HEK293 (cell line): ENCODE measurements at regions not wholly inside any gene's neighbourhood (a gene's known extent, or its start where the extent isn't known, plus 50 kb on each side); places are given as distances from the start of the nearest gene placed in this dataset.

Source experiments
- CTCF ChIA-PET: fragments of 350-600 bp; formaldehyde crosslinking; extraction: SDS; loops from one replicate; lab custom pipeline; 2021; ENCODE audit warnings: antibody characterized with exemption; lab: Yijun Ruan, JAX
- POLR2A ChIA-PET: fragments of 300-600 bp; formaldehyde crosslinking; extraction: SDS; loops from one replicate; lab custom pipeline; 2020; ENCODE audit warnings: antibody characterized with exemption, inconsistent platforms; lab: Yijun Ruan, JAX
- H3K27ac ChIP-seq: fragments of 200-500 bp; sonication (Bioruptor generic); 2 replicates; pipeline ENCODE4 v1.5.1; 2014; ENCODE audit warnings: low read depth, low read length, control low read depth, inconsistent platforms; ENCODE audit errors: extremely low read depth
- H3K36me3 ChIP-seq, 2 experiments: fragments of 200-500 bp in 1 of 2; sonication (Bioruptor generic) in 1 of 2; 1 replicate in 1 of 2; 2 replicates in 1 of 2; pipeline ENCODE4 v1.5.1; 2014 to 2017; ENCODE audit warnings: inconsistent platforms in 2 of 2, low read length in 2 of 2; ENCODE audit not compliant: control insufficient read depth in 2 of 2, insufficient read depth in 1 of 2
- H3K4me1 ChIP-seq: fragments of 200-500 bp; sonication (Bioruptor generic); 2 replicates; pipeline ENCODE4 v1.5.1; 2014; ENCODE audit warnings: mild to moderate bottlenecking, low read length, inconsistent platforms; ENCODE audit not compliant: control insufficient read depth, insufficient read depth
- H3K4me3 ChIP-seq: 2 replicates; pipeline ENCODE4 v1.5.1; 2011; ENCODE audit warnings: low read depth, mild to moderate bottlenecking, control low read depth, low read length, moderate library complexity
- H3K9me3 ChIP-seq: fragments of 200-500 bp; sonication (Bioruptor generic); 2 replicates; pipeline ENCODE4 v1.5.1; 2014; ENCODE audit warnings: low read depth, low read length, inconsistent platforms; ENCODE audit not compliant: control insufficient read depth, insufficient read depth
- PRDM2 ChIP-seq: fragments of 450-650 bp; formaldehyde crosslinking; IDR thresholded peaks from 2 replicates; pipeline ENCODE4 v1.5.1; 2016; ENCODE audit warnings: missing biosample characterization, missing genetic modification characterization, borderline replicate concordance
- ZBTB1 ChIP-seq: fragments of 450-650 bp; formaldehyde crosslinking; IDR thresholded peaks from 2 replicates; pipeline ENCODE4 v1.5.1; 2016; ENCODE audit warnings: missing biosample characterization, missing genetic modification characterization
- ZBTB11 ChIP-seq: fragments of 450-650 bp; formaldehyde crosslinking; conservative IDR thresholded peaks from 2 replicates; pipeline ENCODE4 v1.5.1; 2016; ENCODE audit warnings: low read depth, missing biosample characterization, missing genetic modification characterization
- ZNF121 ChIP-seq: fragments of 450-650 bp; formaldehyde crosslinking; IDR thresholded peaks from 2 replicates; pipeline ENCODE4 v1.5.1; 2016; ENCODE audit warnings: missing biosample characterization, missing genetic modification characterization
- ZNF148 ChIP-seq: fragments of 450-650 bp; formaldehyde crosslinking; IDR thresholded peaks from 2 replicates; pipeline ENCODE4 v1.5.0; 2017; ENCODE audit warnings: missing biosample characterization, missing genetic modification characterization, borderline replicate concordance
- ZNF24 ChIP-seq: fragments of 450-650 bp; formaldehyde crosslinking; IDR thresholded peaks from 2 replicates; pipeline ENCODE4 v1.5.1; 2016; ENCODE audit warnings: missing biosample characterization, missing genetic modification characterization
- ZNF302 ChIP-seq: fragments of 450-650 bp; formaldehyde crosslinking; IDR thresholded peaks from 2 replicates; pipeline ENCODE4 v1.5.1; 2016; ENCODE audit warnings: missing biosample characterization, missing genetic modification characterization, low read depth
- ZNF354C ChIP-seq: fragments of 450-650 bp; formaldehyde crosslinking; IDR thresholded peaks from 2 replicates; pipeline ENCODE4 v1.5.1; 2016; ENCODE audit warnings: missing biosample characterization, missing genetic modification characterization, low read depth, borderline replicate concordance
- ZNF404 ChIP-seq: fragments of 450-650 bp; formaldehyde crosslinking; IDR thresholded peaks from 2 replicates; pipeline ENCODE4 v1.5.1; 2017; ENCODE audit warnings: missing biosample characterization, missing genetic modification characterization
- ZNF416 ChIP-seq: fragments of 450-650 bp; formaldehyde crosslinking; IDR thresholded peaks from 2 replicates; pipeline ENCODE4 v1.5.1; 2016; ENCODE audit warnings: missing biosample characterization, missing genetic modification characterization
- ZNF518A ChIP-seq: fragments of 450-650 bp; formaldehyde crosslinking; conservative IDR thresholded peaks from 2 replicates; pipeline ENCODE4 v1.5.1; 2016; ENCODE audit warnings: low read depth, missing biosample characterization, missing genetic modification characterization
- ZNF529 ChIP-seq: fragments of 450-650 bp; formaldehyde crosslinking; IDR thresholded peaks from 2 replicates; pipeline ENCODE4 v1.5.1; 2017; ENCODE audit warnings: missing genetic modification characterization, missing biosample characterization; ENCODE audit not compliant: insufficient replicate concordance
- ZNF585B ChIP-seq: fragments of 450-650 bp; formaldehyde crosslinking; IDR thresholded peaks from 2 replicates; pipeline ENCODE4 v1.5.1; 2016; ENCODE audit warnings: missing biosample characterization, missing genetic modification characterization
- ZNF621 ChIP-seq: fragments of 450-650 bp; formaldehyde crosslinking; IDR thresholded peaks from 2 replicates; pipeline ENCODE4 v1.5.1; 2017; ENCODE audit warnings: missing biosample characterization, missing genetic modification characterization
- ZNF654 ChIP-seq: fragments of 450-650 bp; formaldehyde crosslinking; IDR thresholded peaks from 2 replicates; pipeline ENCODE4 v1.5.1; 2016; ENCODE audit warnings: low read depth, missing biosample characterization, missing genetic modification characterization
- ZNF664 ChIP-seq: fragments of 450-650 bp; formaldehyde crosslinking; IDR thresholded peaks from 2 replicates; pipeline ENCODE4 v1.5.1; 2016; ENCODE audit warnings: missing biosample characterization, missing genetic modification characterization
- ZNF707 ChIP-seq: fragments of 450-650 bp; formaldehyde crosslinking; IDR thresholded peaks from 2 replicates; pipeline ENCODE4 v1.5.1; 2016; ENCODE audit warnings: missing biosample characterization, missing genetic modification characterization

GRCh38 chr1:106789686-106790085 is 266.8 kb upstream of the PRMT6 start:
- POLR2A ChIA-PET, result no interaction called here
- TF ChIP-seq ZNF518A (no peak), ZNF404 (tag by site-specific recombination) (no peak), ZNF529 (tag by site-specific recombination) (no peak), ZNF664 (tag by site-specific recombination) (no peak), ZNF585B (tag by site-specific recombination) (no peak), ZNF121 (tag by site-specific recombination) (no peak), ZNF354C (tag by site-specific recombination) (no peak), ZNF148 (tag by site-specific recombination) (no peak), ZNF707 (tag by site-specific recombination) (no peak), ZNF302 (tag by site-specific recombination) (no peak), PRDM2 (tag by site-specific recombination) (no peak), ZNF24 (tag by site-specific recombination) (no peak), ZNF621 (tag by site-specific recombination) (no peak), ZNF416 (tag by site-specific recombination) (no peak), ZBTB11 (tag by site-specific recombination) (no peak), ZBTB1 (tag by site-specific recombination) (no peak), ZNF654 (tag by site-specific recombination) (no peak)
- no peak overlapping the region for H3K27ac ChIP-seq
- no peaks in the 10 kb centered on the region for H3K36me3 ChIP-seq
- no peaks in the 10 kb centered on the region for H3K4me1 ChIP-seq
- H3K4me3 ChIP-seq, result no peak overlapping the region
- CTCF ChIA-PET, result no interaction called here
- no peaks in the 10 kb centered on the region for H3K9me3 ChIP-seq
